ENCODE measurements at regions not wholly inside any gene's neighbourhood (a gene's known extent, or its start where the extent isn't known, plus 50 kb on each side); places are given as distances from the start of the nearest gene placed in this dataset.

DNA sequence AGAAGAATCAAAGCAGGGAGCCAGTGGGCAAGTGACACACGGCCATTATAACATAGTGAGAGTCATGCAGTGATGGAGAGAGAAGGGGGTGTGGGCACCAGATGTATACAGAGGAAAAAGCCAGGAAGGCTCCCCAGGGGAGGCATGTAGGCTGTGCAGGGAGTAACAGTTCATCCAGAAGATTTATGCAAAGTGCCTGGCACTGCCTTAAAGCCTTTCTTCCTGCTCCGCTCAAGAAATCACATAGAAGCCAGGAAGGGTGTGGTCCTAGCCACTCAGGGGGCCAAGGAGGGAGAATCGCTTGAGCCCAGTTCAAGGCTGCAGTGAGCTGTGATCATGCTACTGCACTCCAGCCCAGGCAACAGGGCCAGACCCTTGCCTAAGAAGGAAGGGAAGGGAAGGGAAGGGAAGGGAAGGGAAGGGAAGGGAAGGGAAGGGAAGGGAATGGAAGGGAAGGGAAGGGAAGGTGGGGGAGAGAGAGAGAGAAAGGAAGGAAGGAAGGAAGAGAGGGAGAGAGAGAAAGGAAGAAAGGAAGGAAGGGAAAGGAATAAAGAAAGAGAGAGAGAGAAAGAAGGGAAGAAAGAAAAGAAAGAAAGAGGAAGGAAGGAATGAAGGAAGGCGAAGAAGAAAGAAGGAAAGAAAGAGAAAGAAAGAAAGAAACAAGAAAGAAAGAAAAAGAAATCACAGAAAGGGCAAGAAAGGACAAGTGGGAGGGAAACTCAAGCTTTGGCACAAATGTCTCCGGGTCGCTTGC is 89.8 kb downstream of the LHX2 start:
- dilution Hi-C loops (cut with MboI; ENCODE audit: extremely low pct_ligation_motif_present, low sequenced_read_pairs) = loop anchor here (25.0 kb wide), 1 partner anchor 211 kb away; no protein-coding TSS in a partner anchor
- no peak for DNase-seq (ENCODE audit: low read depth, low spot score)
- Histone ChIP-seq H3K4me2 (ENCODE audit: control insufficient read depth, extremely low read depth, insufficient read depth, low read depth, low read length) (no peak overlapping the region), H3K36me3 (ENCODE audit: control insufficient read depth in 2 of 2, extremely low read depth in 1 of 2, insufficient read depth in 2 of 2, low read length in 2 of 2) (no peaks in the 10 kb centered on the region), H3K9me3 (ENCODE audit: control insufficient read depth, low read depth, low read length) (no peaks in the 10 kb centered on the region), H4K20me1 (ENCODE audit: control insufficient read depth, extremely low read depth, insufficient read depth, low read length) (no peaks in the 10 kb centered on the region), H3K4me1 (ENCODE audit: control insufficient read depth, extremely low read depth, insufficient read depth, low read length) (peaks cover 54% of the 10 kb centered on the region), H3K79me2 (ENCODE audit: control insufficient read depth, insufficient read depth, low read length) (no peaks in the 10 kb centered on the region), H3K9ac (ENCODE audit: control insufficient read depth, extremely low read depth, insufficient read depth, low read length) (no peak overlapping the region), H3K27ac (ENCODE audit: control insufficient read depth, insufficient read depth, low read length) (no peak overlapping the region), H2AFZ (ENCODE audit: control insufficient read depth, low read length) (no peak overlapping the region), H3K9me1 (ENCODE audit: control insufficient read depth, extremely low read depth, insufficient read depth, low read length) (peaks cover 2% of the 10 kb centered on the region), H3K4me3 (ENCODE audit: control insufficient read depth in 2 of 3, extremely low read depth in 1 of 3, insufficient read depth in 2 of 3, low read depth in 1 of 3, low read length in 3 of 3) (no peak overlapping the region), H3K27me3 (ENCODE audit: control insufficient read depth, extremely low read depth, insufficient read depth, low read length) (peaks cover 9% of the 10 kb centered on the region)
- TF ChIP-seq, protein P1, sequence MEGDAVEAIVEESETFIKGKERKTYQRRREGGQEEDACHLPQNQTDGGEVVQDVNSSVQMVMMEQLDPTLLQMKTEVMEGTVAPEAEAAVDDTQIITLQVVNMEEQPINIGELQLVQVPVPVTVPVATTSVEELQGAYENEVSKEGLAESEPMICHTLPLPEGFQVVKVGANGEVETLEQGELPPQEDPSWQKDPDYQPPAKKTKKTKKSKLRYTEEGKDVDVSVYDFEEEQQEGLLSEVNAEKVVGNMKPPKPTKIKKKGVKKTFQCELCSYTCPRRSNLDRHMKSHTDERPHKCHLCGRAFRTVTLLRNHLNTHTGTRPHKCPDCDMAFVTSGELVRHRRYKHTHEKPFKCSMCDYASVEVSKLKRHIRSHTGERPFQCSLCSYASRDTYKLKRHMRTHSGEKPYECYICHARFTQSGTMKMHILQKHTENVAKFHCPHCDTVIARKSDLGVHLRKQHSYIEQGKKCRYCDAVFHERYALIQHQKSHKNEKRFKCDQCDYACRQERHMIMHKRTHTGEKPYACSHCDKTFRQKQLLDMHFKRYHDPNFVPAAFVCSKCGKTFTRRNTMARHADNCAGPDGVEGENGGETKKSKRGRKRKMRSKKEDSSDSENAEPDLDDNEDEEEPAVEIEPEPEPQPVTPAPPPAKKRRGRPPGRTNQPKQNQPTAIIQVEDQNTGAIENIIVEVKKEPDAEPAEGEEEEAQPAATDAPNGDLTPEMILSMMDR (optimal IDR thresholded peaks at IDR 0.05 in 1 of 3, IDR thresholded peaks at IDR 0.05 in 1 of 3, conservative IDR thresholded peaks at IDR 0.05 in 1 of 3; ENCODE audit: extremely low read depth in 1 of 3, insufficient read depth in 2 of 3, low read length in 3 of 3) = no peak
- TF ChIP-seq EZH2 (IDR thresholded peaks at IDR 0.05; ENCODE audit: low read length) = no peak
- FAIRE-seq = no peak

DNA sequence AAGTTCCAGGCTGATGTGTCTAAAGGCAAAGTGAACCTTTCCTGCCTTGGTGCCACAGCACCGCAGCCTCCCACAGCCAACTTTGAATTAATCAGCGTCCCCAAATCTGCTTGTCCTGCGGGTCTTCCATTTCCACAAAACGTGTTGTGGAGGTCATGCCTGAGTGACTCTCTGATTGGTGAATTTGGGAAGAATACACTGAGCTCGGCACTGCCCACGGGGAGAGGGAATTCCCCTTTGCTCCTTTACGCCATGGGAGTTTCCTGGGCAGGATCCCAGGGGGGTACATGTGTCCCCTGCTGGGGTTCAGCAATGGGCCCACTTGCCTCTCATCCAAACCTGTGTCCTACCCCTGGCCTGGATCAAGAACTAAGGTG is 90.4 kb downstream of the LHX2 start:
- FAIRE-seq (no peak), DNase-seq (ENCODE audit: low read depth, low spot score) (no peak)
- no peak overlapping the region for H2AFZ ChIP-seq (ENCODE audit: control insufficient read depth, low read length)
- no peak overlapping the region for H3K4me3 ChIP-seq (ENCODE audit: control insufficient read depth in 2 of 3, extremely low read depth in 1 of 3, insufficient read depth in 2 of 3, low read depth in 1 of 3, low read length in 3 of 3)
- no peaks in the 10 kb centered on the region for H3K79me2 ChIP-seq (ENCODE audit: control insufficient read depth, insufficient read depth, low read length)
- no peak overlapping the region for H3K4me2 ChIP-seq (ENCODE audit: control insufficient read depth, extremely low read depth, insufficient read depth, low read depth, low read length)
- H3K27ac ChIP-seq (ENCODE audit: control insufficient read depth, insufficient read depth, low read length) = no peak overlapping the region
- peaks cover 2% of the 10 kb centered on the region for H3K9me1 ChIP-seq (ENCODE audit: control insufficient read depth, extremely low read depth, insufficient read depth, low read length)
- H3K4me1 ChIP-seq (ENCODE audit: control insufficient read depth, extremely low read depth, insufficient read depth, low read length) = peaks cover 54% of the 10 kb centered on the region
- H3K9ac ChIP-seq (ENCODE audit: control insufficient read depth, extremely low read depth, insufficient read depth, low read length) = no peak overlapping the region
- dilution Hi-C loops (cut with MboI; ENCODE audit: extremely low pct_ligation_motif_present, low sequenced_read_pairs) = loop anchor here (25.0 kb wide), 1 partner anchor 210 kb away; no protein-coding TSS in a partner anchor
- H3K36me3 ChIP-seq (ENCODE audit: control insufficient read depth in 2 of 2, extremely low read depth in 1 of 2, insufficient read depth in 2 of 2, low read length in 2 of 2) = no peaks in the 10 kb centered on the region
- H4K20me1 ChIP-seq (ENCODE audit: control insufficient read depth, extremely low read depth, insufficient read depth, low read length) = no peaks in the 10 kb centered on the region
- H3K9me3 ChIP-seq (ENCODE audit: control insufficient read depth, low read depth, low read length) = no peaks in the 10 kb centered on the region
- H3K27me3 ChIP-seq (ENCODE audit: control insufficient read depth, extremely low read depth, insufficient read depth, low read length) = peaks cover 10% of the 10 kb centered on the region
- TF ChIP-seq, protein P1 (optimal IDR thresholded peaks at IDR 0.05 in 1 of 3, IDR thresholded peaks at IDR 0.05 in 1 of 3, conservative IDR thresholded peaks at IDR 0.05 in 1 of 3; ENCODE audit: extremely low read depth in 1 of 3, insufficient read depth in 2 of 3, low read length in 3 of 3) = no peak
- no peak for TF ChIP-seq EZH2 (IDR thresholded peaks at IDR 0.05; ENCODE audit: low read length)

All from keratinocyte (primary cell).